HG03342 (cell line): ENCODE measurements at regions not wholly inside any gene's neighbourhood (a gene's known extent, or its start where the extent isn't known, plus 50 kb on each side); places are given as distances from the start of the nearest gene placed in this dataset.
A peak's percentile ranks its signal among the peaks of the same experiment; 100 is the strongest.
"Not testable (repeated sequence)": the region's sequence is repeated elsewhere in the genome, so short reads cannot be mapped to it uniquely, and the experiment has no call there.

ENCODE experiments used
- ATAC-seq: cut with Tn5 transposase; IDR thresholded peaks from one replicate; pipeline ENCODE4 v1.9.1; 2021; ENCODE audit warnings: mild to moderate bottlenecking, moderate library complexity; ENCODE audit not compliant: unreplicated experiment

GRCh38 chr3:18988614-18989229 lies 159.6 kb upstream of the KCNH8 start:
- peak; percentile 48 for ATAC-seq

- ATAC-seq: no peak
These were observed 160.4 kb upstream of the KCNH8 start for GRCh38 chr3:18987862-18988447.

DNA sequence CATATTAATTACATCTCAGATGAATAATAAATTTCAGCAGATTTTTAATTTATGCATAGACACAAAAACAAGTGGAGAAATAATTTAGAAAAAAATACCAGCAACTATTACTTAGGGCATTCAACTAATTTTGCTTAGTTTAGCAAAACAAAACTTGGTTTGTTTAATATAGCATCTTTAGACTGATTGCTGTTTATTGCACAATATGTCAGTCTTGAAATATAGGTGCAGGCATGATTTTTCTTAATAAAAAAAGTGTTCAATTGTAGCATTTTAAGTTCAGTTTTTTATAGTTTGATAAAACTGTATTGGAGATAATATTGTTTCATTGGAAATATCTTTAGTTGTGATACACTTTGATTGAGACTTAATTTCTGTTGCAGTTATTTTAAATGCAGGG lies 161.2 kb upstream of the KCNH8 start:
- ATAC-seq: no peak

DNA sequence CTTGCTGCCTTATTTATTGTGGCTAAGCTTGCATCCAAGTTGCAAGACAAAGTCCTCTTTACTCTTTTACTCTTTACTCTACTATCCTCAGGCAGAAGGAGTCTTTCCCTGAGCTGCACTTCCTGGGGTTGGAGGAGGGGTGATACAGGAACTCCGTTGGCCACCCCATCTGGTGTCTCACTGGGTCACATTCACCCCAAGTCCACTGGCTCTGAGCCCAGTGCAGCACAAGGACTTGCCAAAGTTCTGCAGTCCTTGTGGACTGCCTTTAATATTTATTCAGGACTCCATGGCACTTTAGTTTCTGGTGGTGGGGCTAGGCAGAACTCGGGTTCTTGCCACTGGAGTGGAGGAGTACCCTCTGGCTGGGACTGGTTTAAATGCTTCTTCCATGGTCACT lies 165.4 kb upstream of the KCNH8 start:
- no peak for ATAC-seq

- not testable (repeated sequence) for ATAC-seq
These were observed 172.2 kb upstream of the KCNH8 start for GRCh38 chr3:18976102-18976501.

DNA sequence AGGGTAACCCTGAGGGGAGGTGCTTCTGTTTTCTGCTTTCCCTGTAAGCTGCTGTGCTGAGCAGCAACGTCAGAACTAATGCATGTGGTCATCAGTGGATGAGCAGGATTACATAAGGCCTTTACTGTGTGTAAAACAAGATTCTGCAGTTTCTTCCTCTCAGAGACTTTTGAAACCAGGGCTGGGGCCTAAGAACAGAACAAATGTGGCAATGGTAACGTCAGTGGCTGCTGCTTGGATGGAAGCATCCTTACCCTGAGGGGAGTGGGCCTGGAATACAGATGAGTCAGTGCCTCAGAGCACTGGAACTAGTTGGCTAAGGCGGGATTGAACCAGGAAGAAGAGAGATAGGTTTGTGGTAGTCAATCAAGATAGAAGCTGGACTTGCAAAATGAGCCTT lies 180.2 kb upstream of the KCNH8 start:
- no peak for ATAC-seq

DNA sequence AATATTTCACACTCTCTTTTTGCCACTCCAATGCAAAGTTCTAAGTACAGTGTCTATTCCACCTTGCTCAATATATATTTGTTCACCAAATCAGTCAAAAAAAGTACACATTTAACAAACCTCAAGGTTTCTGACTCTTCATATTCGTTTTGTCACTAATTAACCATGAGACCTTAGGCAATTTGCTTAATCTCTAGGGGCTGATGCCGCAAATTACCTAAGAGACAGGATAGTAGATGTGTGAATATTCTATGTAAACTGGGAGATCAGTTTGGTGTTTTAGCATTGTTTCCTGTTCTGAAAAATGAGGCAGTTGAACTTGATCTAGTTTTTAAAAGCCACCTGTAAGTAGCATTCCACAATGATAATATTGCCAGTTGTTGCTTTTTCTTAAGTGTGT lies 182.5 kb upstream of the KCNH8 start:
- no peak for ATAC-seq

DNA sequence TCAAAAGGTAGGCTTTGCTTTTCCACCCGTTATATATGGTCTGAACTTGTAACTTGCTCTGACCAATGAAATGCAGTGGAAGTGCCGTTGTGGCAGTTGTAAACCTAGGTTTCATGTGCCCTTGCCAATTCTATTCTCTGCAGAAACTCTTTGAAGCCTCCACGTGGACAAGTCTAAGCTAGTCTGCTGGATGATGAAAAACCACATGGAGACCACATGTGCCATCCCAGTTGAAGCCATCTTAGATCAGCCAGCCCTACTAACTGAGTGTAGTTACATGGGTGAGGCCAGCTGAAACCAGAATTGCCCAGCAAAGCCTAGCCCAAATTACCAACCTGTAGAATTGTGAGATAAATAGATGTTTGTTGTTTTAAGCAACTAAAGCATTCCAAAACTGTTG lies 183.7 kb upstream of the KCNH8 start:
- ATAC-seq: no peak

DNA sequence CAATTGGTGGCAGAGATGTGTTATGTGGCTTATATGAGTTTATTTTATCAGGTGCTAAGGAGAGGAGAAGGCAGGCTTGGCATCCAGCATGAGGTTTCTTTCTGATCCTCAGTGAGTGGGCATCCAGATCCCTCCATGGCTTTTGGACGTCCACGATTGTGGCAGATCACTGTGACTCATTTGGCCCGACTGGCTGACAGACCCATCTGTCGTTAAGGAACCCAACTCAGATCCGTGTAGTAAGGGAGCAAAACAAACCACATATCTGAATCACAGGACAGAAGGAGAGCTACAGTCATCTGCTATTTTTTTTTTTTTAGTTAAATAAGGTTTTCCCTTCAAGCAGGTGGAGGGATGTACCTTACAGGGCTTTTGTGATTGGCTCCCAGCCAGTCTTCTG lies 197.0 kb upstream of the KCNH8 start:
- no peak for ATAC-seq

DNA sequence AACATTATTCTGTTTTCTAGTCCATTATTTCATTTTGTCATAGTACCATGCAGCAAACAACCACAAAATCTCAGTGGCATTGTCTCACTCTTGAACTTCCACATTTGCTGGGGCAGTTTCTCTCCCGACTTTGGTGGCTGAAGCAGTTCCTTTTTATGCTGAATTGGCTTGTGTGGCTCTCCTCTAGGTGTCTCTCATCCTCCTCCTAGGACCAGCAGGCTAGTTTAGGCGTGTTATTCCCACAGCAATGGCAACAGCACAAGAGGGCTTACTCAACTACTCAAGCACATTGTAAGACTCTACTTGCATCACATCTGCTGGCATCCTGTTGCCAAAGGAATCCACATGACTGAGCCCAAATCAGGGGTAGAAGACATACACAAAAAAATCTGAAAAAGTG lies 201.8 kb upstream of the KCNH8 start:
- ATAC-seq: no peak

- ATAC-seq: peak; percentile 95
These were observed 210.7 kb upstream of the KCNH8 start for GRCh38 chr3:18937574-18937973.

DNA sequence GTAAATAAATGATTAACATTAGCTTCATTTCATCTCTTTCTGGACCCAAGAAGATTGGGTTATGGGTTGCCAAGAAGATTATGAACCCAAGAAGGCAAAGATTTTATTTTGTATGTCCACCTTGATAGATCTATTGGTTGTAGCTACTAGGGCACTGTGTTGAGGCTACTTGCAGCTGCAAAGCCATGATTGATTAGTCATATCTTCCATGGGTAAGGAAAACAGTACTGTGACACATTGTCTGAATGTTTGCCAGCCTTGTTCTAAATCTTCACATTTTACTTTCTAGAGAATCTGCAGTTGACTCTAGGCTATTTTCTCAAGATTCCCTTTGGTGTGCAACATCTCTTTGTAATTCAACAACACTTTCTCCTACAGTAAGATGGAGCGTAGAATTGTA lies 229.2 kb upstream of the KCNH8 start:
- ATAC-seq: no peak

- ATAC-seq: no peak
These were observed 230.4 kb upstream of the KCNH8 start for GRCh38 chr3:18917923-18918322.

- no peak for ATAC-seq
These were observed 246.1 kb upstream of the KCNH8 start for GRCh38 chr3:18902081-18902793.

DNA sequence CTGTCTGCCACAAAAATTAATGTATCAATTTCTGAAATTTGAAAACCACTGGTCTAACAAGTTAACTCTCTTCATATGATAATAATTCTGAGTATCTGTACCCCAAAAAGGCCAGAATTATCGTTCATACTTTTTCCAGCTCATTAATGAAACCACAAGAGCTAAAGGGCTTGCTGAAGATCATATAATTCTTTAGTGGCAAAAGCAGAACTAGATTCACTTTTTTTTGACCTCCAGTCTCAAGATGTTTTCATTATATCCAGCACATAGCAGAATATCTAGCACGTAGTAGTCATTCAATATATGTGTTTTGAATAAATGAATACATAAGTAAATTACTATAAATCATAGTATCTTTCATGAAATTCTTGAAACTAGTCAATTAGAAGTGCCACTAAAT lies 246.7 kb upstream of the KCNH8 start:
- ATAC-seq: no peak

DNA sequence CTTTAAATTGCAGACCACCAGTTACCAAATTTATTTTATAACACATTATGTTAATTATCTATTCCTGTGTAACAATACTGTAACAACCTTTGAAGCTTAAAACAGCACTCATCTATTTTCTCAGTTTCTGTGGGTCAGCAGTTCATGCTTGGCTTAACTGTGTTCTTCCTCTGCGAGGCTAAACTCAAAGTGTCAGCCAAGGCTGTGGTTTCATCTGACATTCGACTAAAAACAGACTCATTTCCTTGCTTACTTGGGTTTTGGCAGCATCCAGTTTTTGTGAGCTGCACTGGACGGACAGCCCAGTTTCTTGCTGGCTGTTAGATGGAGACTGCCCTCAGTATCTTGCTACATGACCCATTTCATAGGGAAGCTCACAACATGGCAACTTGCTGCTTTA lies 247.3 kb upstream of the KCNH8 start:
- ATAC-seq: peak; percentile 90

- no peak for ATAC-seq
These were observed 249.4 kb upstream of the KCNH8 start for GRCh38 chr3:18898911-18899310.

DNA sequence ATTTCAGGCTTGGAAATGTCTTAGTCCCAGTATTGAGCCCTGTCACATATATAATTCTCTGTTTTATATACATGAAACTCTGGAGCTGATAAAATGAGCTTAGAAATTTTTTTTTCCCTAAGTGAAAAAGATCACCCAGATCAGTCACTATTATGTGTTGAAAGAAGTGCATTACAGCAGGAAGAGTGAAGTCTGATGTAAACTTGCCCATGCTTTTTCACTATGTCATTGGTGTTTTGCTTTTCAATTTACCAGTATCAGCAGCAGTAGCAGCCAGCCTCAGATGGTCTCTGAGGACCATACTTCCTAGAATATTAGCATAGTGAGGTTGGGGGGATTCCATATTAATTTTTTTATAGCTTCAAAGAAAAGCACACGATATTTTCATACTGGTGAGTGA lies 255.6 kb upstream of the KCNH8 start:
- no peak for ATAC-seq

- no peak for ATAC-seq
These were observed 256.3 kb upstream of the KCNH8 start for GRCh38 chr3:18892047-18892446.

DNA sequence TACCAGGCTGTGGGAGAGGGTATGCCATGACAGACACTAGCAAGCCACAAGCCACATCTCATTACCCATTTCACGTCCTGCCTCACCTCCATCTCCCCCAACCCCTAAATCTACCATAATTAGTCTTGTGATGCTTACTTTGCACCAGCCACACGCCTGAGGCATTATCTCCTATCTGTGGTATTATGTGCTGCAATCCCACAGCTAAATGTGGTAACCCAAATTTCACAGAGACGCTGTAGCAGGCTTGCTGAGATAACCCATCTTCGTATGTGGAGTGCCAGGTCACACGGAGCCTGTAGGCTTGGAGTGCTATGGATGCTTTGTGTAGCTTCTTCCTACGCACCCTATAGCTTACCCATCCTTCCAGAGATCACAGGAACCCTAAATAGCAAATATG lies 256.7 kb upstream of the KCNH8 start:
- no peak for ATAC-seq

DNA sequence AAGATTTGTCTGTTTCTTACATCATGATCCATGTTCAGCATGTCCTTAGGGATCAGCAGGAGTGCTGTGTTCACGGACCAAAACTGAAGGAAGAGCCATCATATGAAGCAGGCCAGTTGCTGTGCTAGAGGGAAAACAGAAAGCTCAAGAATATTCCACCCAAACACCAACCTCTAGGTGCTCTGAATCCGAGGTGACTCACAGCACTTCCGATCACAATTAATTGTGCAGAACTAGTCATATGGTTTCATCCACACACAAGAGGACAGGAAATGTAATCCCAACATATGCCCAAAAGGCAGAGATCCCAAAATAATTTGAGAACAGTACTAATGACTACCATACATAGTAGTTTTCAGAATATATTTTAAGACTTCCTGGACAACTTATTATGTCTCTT lies 257.9 kb upstream of the KCNH8 start:
- no peak for ATAC-seq

DNA sequence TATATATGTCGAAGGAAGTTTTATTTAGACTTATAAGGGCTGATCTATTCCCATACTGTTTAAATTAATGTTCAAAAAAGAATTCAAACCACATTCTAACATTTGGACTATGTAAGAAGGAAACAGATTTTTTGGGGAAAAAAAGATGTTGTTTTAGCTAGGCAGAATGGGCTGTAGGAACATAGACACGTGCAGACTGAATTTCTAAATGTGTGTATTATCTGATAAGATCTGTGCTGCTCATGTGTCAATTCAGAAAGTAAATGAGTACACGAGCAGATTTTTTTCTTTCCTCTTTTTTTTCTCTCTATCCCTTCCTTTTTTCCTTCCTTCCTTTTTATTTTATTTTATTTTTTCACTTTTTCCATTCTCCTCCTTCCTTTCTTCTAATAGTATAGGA lies 259.5 kb upstream of the KCNH8 start:
- ATAC-seq: no peak

- no peak for ATAC-seq
These were observed 259.9 kb upstream of the KCNH8 start for GRCh38 chr3:18888370-18888769.
